Lower lobe of right lung (tissue), 2 donors: ENCODE measurements at regions not wholly inside any gene's neighbourhood (a gene's known extent, or its start where the extent isn't known, plus 50 kb on each side); places are given as distances from the start of the nearest gene placed in this dataset.

Source experiments
- ATAC-seq, 2 donors: fragments of 200-7000 bp; cut with Tn5 transposase; one replicate each; pipeline ENCODE4 v1.9.1; 2020 to 2022; ENCODE audit warnings: mild to moderate bottlenecking in 2 of 2, moderate library complexity in 2 of 2
- DNase-seq: peaks from one replicate; pipeline ENCODE4 v3.0.0-alpha.2; 2020
- H3K27ac ChIP-seq: fragments of 200-600 bp; one replicate; pipeline ENCODE4 v1.8.0; 2022
- H3K27me3 ChIP-seq: fragments of 200-600 bp; one replicate; pipeline ENCODE4 v1.8.0; 2022; ENCODE audit warnings: low read depth
- H3K36me3 ChIP-seq: fragments of 200-600 bp; one replicate; pipeline ENCODE4 v1.8.0; 2022; ENCODE audit warnings: mild to moderate bottlenecking
- H3K4me1 ChIP-seq: fragments of 200-600 bp; one replicate; pipeline ENCODE4 v1.8.0; 2022
- H3K4me3 ChIP-seq: fragments of 200-600 bp; one replicate; pipeline ENCODE4 v1.8.0; 2022; ENCODE audit warnings: mild to moderate bottlenecking
- H3K9me3 ChIP-seq: fragments of 200-600 bp; one replicate; pipeline ENCODE4 v1.8.0; 2022
- intact Hi-C: fragments of 100-400 bp; cut with DNase I; formaldehyde crosslinking; loops from one replicate; pipeline ENCODE4 v1.11.0; 2022
- TF ChIP-seq, protein P1 (sequence below): fragments of 200-600 bp; IDR thresholded peaks from one replicate; pipeline ENCODE4 v1.8.0; 2022; ENCODE audit warnings: antibody characterized with exemption, mild to moderate bottlenecking
- donor health status: DM: no; HTN: yes; CAD: no; lungs with severe emphysema.

DNA sequence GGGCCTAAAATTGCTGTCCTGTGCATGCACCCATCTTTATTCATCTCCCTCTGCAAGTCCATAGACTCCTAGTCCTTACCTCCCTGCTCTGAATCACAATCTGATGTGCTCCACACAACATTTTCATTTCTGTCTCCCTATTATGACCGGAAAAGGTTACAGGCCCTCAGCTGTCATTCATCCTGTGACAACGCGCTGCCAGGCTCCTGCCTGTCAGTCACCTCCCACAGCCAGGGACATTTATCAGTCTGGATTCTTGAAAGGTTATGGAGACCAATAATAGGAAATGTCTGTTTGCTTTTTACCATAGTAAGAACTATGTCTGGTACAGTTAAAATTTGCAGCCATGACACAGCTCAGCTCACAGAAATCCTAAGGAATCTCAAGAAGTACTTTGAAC, 197.1 kb downstream of the RDH14 start:
- H3K27me3 ChIP-seq: no peaks in the 10 kb centered on the region
- no peak overlapping the region for H3K27ac ChIP-seq
- H3K36me3 ChIP-seq: no peaks in the 10 kb centered on the region
- H3K4me1 ChIP-seq: no peaks in the 10 kb centered on the region
- intact Hi-C loops: no loop called here
- TF ChIP-seq, protein P1, sequence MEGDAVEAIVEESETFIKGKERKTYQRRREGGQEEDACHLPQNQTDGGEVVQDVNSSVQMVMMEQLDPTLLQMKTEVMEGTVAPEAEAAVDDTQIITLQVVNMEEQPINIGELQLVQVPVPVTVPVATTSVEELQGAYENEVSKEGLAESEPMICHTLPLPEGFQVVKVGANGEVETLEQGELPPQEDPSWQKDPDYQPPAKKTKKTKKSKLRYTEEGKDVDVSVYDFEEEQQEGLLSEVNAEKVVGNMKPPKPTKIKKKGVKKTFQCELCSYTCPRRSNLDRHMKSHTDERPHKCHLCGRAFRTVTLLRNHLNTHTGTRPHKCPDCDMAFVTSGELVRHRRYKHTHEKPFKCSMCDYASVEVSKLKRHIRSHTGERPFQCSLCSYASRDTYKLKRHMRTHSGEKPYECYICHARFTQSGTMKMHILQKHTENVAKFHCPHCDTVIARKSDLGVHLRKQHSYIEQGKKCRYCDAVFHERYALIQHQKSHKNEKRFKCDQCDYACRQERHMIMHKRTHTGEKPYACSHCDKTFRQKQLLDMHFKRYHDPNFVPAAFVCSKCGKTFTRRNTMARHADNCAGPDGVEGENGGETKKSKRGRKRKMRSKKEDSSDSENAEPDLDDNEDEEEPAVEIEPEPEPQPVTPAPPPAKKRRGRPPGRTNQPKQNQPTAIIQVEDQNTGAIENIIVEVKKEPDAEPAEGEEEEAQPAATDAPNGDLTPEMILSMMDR: no peak
- no peak for ATAC-seq
- no peak overlapping the region for H3K4me3 ChIP-seq
- no peak for DNase-seq
- H3K9me3 ChIP-seq: no peaks in the 10 kb centered on the region

DNA sequence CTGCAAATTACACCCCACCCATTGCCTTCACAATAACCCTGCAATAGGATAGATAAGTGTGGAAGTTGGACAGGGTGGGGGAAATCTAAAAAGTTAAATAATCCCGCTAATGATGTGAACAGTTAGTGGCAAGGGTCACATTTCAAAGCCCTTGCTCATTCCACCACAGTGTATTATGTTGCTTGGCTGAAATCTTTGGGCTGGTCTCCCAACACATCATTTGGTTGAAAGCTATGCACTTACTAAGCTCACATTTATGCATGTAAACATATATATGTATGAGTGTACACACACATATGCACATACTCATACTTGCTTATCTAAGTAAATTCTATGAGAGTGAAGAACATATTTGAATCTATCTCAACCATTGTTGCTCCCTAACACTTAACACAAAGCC, 197.8 kb downstream of the RDH14 start:
- intact Hi-C loops: no loop called here
- Histone ChIP-seq H3K4me3 (no peak overlapping the region), H3K27me3 (no peaks in the 10 kb centered on the region), H3K27ac (no peak overlapping the region), H3K9me3 (no peaks in the 10 kb centered on the region), H3K4me1 (no peaks in the 10 kb centered on the region), H3K36me3 (no peaks in the 10 kb centered on the region)
- no peak for DNase-seq
- no peak for ATAC-seq
- TF ChIP-seq, protein P1: no peak

DNA sequence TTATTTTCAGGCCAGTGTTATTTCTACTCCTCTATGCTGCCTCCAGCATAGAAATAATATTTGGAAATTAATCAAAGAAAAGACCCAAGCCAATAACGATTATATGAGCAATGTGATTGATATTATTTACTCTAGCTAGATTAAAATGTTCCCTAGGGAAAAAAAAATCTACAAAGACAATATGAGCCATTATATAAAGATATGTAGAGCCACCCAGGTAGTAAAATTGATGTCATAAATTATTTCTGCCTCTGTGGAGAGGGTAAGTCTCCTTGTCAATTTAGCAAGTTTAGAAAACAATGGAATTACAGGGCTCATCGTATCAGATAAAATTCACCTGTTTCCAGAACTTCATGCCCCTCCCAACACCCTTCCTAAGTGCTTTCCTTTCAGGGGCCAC, 202.9 kb downstream of the RDH14 start:
- no peaks in the 10 kb centered on the region for H3K9me3 ChIP-seq
- H3K27ac ChIP-seq: no peak overlapping the region
- ATAC-seq (no peak), DNase-seq (no peak)
- intact Hi-C loops: no loop called here
- H3K36me3 ChIP-seq: no peaks in the 10 kb centered on the region
- H3K4me3 ChIP-seq: no peak overlapping the region
- TF ChIP-seq, protein P1: no peak
- H3K27me3 ChIP-seq: no peaks in the 10 kb centered on the region
- H3K4me1 ChIP-seq: no peaks in the 10 kb centered on the region

DNA sequence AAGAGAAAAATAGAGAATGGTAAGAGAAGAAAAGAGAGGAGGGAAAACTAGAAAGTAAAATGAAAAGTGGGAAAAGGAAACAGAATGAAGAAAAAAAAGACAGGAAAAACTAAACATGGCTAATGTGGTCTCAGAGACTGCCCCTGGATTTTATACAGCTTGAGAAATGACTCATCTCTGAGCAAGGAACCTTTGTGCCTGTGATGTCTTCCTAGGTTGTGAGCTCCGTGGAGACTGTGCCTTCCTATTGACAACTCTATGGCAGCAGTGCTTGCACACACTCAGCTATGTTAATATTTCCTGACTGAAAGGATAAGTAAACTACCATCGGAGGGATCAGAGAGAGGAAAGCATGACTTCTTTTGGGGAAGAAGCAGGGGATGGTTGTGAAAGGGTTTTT, 203.8 kb downstream of the RDH14 start:
- H3K36me3 ChIP-seq: no peaks in the 10 kb centered on the region
- intact Hi-C loops: no loop called here
- H3K27ac ChIP-seq: no peak overlapping the region
- TF ChIP-seq, protein P1: no peak
- no peaks in the 10 kb centered on the region for H3K27me3 ChIP-seq
- no peaks in the 10 kb centered on the region for H3K9me3 ChIP-seq
- ATAC-seq: no peak
- no peaks in the 10 kb centered on the region for H3K4me1 ChIP-seq
- DNase-seq: no peak
- H3K4me3 ChIP-seq: no peak overlapping the region

DNA sequence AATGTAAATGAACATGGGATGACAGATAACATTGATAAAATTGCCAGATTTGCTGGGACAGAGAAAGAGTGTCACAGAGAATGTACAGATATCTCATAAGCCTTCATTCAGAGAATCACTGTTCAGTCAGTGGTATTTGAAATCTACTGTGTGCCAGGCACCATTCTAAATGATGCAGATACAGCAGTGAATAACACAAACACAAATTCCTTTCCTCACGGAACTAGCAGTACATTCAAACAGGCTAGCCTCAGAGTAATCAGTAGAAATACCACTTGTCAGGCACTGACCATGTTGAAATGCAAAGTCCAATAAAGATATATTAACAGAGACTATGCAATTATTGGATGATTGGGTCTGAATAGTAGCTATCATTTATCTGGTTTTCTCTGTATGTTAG, 211.0 kb downstream of the RDH14 start:
- TF ChIP-seq, protein P1: no peak
- intact Hi-C loops: no loop called here
- DNase-seq: no peak

DNA sequence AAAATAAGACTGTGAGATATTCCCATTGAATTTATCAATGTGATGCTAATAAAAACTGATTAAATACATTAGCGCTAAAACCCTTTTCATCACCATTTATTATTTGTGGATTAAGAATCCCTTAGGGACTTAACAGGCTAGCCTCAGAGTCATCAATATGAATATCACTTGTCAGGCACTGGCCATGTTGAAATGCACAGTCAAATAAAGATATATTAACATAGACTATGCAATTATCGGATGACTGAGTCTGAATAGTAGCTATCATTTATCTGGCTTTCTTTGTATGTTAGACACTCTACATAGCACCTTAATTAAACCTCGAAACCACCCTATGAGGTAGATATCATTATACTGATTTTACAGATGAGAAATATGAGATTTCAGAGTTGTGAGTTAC, 213.6 kb downstream of the RDH14 start:
- no peaks in the 10 kb centered on the region for H3K4me1 ChIP-seq
- H3K27me3 ChIP-seq: no peaks in the 10 kb centered on the region
- TF ChIP-seq, protein P1: no peak
- intact Hi-C loops: no loop called here
- ATAC-seq (no peak), DNase-seq (no peak)
- H3K27ac ChIP-seq: no peak overlapping the region
- H3K4me3 ChIP-seq: no peak overlapping the region
- H3K36me3 ChIP-seq: no peaks in the 10 kb centered on the region
- no peaks in the 10 kb centered on the region for H3K9me3 ChIP-seq

More for the DNA sequence above, 211.0 kb downstream of the RDH14 start:
- Histone ChIP-seq H3K27me3 (no peaks in the 10 kb centered on the region), H3K36me3 (no peaks in the 10 kb centered on the region), H3K27ac (no peak overlapping the region), H3K4me3 (no peak overlapping the region), H3K4me1 (no peaks in the 10 kb centered on the region), H3K9me3 (no peaks in the 10 kb centered on the region)
- no peak for ATAC-seq
